DND-41 (cell line): ENCODE measurements at regions not wholly inside any gene's neighbourhood (a gene's known extent, or its start where the extent isn't known, plus 50 kb on each side); places are given as distances from the start of the nearest gene placed in this dataset.

ENCODE experiments used
- CTCF ChIP-seq: IDR thresholded peaks from 2 replicates; pipeline ENCODE4 v1.5.1; 2012; ENCODE audit warnings: borderline replicate concordance, low read length, moderate library complexity, mild to moderate bottlenecking; ENCODE audit not compliant: poor library complexity, severe bottlenecking; ENCODE audit errors: extremely low read depth
- EZH2 ChIP-seq: IDR thresholded peaks from 3 replicates; pipeline ENCODE4 v1.6.1; 2012; ENCODE audit warnings: borderline replicate concordance, low read depth, mild to moderate bottlenecking, moderate library complexity, low read length, inconsistent platforms; ENCODE audit not compliant: severe bottlenecking

GRCh38 chr17:70668276-70668937, 499.1 kb downstream of the KCNJ2 start:
- no peak for TF ChIP-seq CTCF
- TF ChIP-seq EZH2, result no peak
